ES-I3 (cell line): ENCODE measurements at regions not wholly inside any gene's neighbourhood (a gene's known extent, or its start where the extent isn't known, plus 50 kb on each side); places are given as distances from the start of the nearest gene placed in this dataset.
"Not testable (repeated sequence)": the region's sequence is repeated elsewhere in the genome, so short reads cannot be mapped to it uniquely, and the experiment has no call there.

Source experiments
- H3K36me3 ChIP-seq: 2 replicates; pipeline ENCODE4 v1.6.1; 2013; ENCODE audit warnings: mild to moderate bottlenecking, low read length, control low read depth, moderate library complexity; ENCODE audit not compliant: insufficient read depth
- H3K4me1 ChIP-seq: 2 replicates; pipeline ENCODE4 v1.6.1; 2013; ENCODE audit warnings: mild to moderate bottlenecking, control low read depth, low read length; ENCODE audit not compliant: insufficient read depth
- H3K9ac ChIP-seq: 2 replicates; pipeline ENCODE4 v1.6.1; 2013; ENCODE audit warnings: low read depth, mild to moderate bottlenecking, low read length, moderate library complexity
- H3K9me3 ChIP-seq: 2 replicates; pipeline ENCODE4 v1.6.1; 2013; ENCODE audit warnings: mild to moderate bottlenecking, low read length, moderate library complexity; ENCODE audit not compliant: control insufficient read depth, insufficient read depth

- Histone ChIP-seq H3K4me1 (no peaks in the 10 kb centered on the region), H3K9me3 (no peaks in the 10 kb centered on the region), H3K9ac (no peak overlapping the region), H3K36me3 (no peaks in the 10 kb centered on the region)
Observed at GRCh38 chr6:126199466-126199865, 140.4 kb upstream of the CENPW start.

DNA sequence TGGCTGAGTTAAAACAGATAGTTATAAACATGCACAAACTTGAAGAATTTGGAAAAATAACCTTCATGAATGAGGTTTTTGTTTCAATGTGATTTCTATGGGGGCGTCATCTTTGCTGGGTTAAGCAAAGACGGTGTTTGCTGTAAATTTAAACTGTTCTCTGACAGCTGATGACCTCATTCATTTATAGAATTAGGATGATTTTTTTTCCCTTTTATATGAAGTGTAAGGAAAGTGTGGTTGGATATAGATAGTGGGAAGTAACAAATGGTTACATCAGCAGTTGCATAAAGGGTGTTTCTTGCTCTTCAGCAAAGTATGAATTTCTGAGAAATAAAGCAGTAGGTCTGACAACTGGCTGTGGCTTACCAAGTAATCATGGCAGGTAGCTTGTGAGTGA lies 137.2 kb upstream of the CENPW start:
- H3K9me3 ChIP-seq, result no peaks in the 10 kb centered on the region
- no peaks in the 10 kb centered on the region for H3K36me3 ChIP-seq
- no peak overlapping the region for H3K9ac ChIP-seq
- no peaks in the 10 kb centered on the region for H3K4me1 ChIP-seq

- Histone ChIP-seq H3K9ac (no peak overlapping the region), H3K9me3 (no peaks in the 10 kb centered on the region), H3K4me1 (no peaks in the 10 kb centered on the region), H3K36me3 (no peaks in the 10 kb centered on the region)
Observed at GRCh38 chr6:126204126-126204525, 135.8 kb upstream of the CENPW start.

GRCh38 chr6:126204598-126204997 lies 135.3 kb upstream of the CENPW start:
- H3K9me3 ChIP-seq, result no peaks in the 10 kb centered on the region
- no peaks in the 10 kb centered on the region for H3K4me1 ChIP-seq
- no peak overlapping the region for H3K9ac ChIP-seq
- no peaks in the 10 kb centered on the region for H3K36me3 ChIP-seq

DNA sequence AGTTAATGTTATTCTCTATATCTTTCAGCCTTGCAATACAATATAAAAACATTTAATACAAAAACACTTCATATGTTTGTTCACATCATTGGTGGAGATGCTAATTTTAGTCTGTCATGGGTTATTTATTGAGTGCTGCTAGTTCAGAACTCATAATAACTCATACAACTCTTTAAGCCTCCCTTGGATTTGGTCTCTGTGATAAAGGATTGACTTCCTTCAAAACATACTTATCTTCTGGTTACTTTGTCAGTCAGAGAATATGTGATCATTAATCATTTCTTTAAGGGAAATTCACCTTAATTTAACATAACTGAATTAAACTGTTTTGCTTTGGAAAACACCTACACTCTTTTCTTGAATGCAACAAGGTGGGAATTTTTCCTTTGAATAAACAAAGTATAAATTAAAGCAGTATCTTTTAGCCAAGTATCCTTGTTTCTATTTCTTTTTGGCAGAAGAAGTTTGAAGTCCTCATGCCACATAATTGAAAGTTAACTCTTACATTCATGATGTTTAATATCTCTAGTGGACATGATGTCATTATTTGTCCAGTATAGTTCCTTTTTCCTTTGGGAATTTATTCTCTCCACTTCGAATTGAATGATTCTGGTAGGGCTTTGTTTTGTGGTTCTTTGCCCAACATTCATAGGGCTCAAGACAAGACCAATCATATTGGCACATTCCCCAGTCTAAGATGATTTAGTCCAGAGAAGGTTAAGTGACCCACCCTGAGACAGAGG lies 133.2 kb upstream of the CENPW start:
- Histone ChIP-seq H3K36me3 (no peaks in the 10 kb centered on the region), H3K9me3 (no peaks in the 10 kb centered on the region), H3K4me1 (no peaks in the 10 kb centered on the region), H3K9ac (no peak overlapping the region)

DNA sequence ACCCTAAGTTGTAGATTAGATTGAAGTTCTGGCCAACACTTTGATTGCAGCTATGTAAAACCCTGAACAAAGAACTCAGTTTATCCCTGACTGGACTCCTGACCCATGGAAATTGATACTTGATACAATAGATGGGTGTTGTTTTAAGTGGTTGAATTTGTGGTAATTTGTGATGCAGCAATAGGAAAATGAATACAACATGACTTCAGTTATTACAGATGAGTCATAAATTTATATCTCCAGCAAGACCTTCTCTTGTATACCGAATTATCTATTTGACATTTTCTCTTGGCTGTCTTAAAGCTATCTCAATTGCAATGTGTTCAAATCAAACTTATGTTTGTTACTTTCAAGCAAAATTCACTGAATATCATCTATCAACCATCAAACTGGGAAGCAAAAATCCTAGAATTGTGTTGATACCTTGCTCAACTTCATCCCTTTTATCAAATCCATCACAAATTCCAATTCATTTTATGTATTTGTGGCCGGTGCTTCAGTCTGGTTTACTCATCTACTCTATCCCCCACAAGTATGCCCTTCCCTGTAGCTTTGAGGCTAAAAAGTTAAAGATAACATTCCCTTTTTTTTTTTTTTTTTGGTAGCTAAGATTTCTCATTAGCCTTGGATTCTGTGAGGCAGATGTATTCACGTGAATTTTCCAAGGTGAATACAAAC lies 129.4 kb upstream of the CENPW start:
- H3K9me3 ChIP-seq, result no peaks in the 10 kb centered on the region
- no peak overlapping the region for H3K9ac ChIP-seq

DNA sequence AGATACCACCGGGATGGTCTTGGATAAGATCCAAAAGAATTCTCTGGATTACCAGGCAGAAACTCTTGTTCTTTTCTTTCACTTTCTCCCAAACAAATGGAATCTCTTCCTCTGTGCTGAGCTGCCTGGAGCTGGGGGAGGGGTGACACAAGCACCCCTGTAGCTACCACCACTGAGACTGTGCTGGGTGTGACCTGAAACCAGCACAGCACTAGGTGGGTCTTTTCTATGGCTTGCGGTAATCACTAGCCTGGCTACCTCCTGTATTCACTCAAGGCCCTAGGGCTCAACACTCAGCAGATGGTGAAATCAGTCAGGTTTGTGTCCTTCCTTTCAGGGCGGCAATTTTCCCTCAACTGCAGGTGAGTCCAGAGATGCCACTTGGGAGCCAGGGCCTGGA lies 122.4 kb upstream of the CENPW start:
- peaks cover 6% of the 10 kb centered on the region; the same call in 1 of the 2 replicates for H3K4me1 ChIP-seq
- H3K36me3 ChIP-seq, result no peaks in the 10 kb centered on the region
- H3K9me3 ChIP-seq, result no peaks in the 10 kb centered on the region; the same call in 1 of the 2 replicates
- H3K9ac ChIP-seq, result no peak overlapping the region

More for the DNA sequence above, 129.4 kb upstream of the CENPW start:
- Histone ChIP-seq H3K4me1 (no peaks in the 10 kb centered on the region), H3K36me3 (no peaks in the 10 kb centered on the region)

DNA sequence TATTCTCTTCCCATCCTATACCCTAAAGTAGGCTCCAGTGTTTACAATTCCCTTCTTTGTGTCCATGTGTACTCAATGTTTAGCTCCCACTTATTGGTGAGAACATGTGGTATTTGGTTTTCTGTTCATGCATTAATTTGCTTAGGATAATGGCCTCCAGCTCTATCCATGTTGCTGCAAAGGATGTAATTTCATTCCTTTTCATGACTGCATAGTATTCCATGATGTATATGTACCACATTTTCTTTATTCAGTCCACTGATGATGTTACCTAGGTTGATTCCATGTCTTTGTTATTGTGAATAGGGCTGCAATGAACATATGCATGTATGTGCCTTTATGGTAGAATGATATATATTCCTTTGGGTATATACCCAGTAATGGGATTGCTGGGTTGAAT lies 119.0 kb upstream of the CENPW start:
- H3K9me3 ChIP-seq, H3K4me1 ChIP-seq, H3K9ac ChIP-seq, H3K36me3 ChIP-seq: not testable (repeated sequence)

GRCh38 chr6:126227833-126228702 lies 111.8 kb upstream of the CENPW start:
- H3K4me1 ChIP-seq, result peaks cover 7% of the 10 kb centered on the region
- H3K9me3 ChIP-seq, result no peaks in the 10 kb centered on the region
- H3K36me3 ChIP-seq, result no peaks in the 10 kb centered on the region
- no peak overlapping the region for H3K9ac ChIP-seq

DNA sequence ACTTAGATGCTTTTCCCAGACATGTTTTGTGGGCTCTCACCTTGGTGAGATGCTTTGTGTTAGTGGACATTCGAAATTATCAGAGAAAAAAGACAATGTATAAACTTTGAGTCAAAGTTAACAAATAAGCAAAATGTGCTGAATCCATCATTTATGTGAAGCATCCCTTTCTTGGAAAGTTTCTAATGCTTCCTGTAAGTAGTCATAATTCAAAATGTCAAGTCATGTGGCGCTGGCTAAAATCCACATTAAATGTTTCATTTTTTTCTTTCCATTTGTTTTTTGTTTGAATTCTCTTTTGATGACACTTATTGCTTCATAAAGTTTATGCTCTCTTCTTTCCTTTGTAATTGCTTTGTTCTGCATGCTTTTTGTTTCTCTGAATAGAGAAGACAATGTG lies 107.2 kb upstream of the CENPW start:
- H3K4me1 ChIP-seq, result peaks cover 4% of the 10 kb centered on the region
- no peaks in the 10 kb centered on the region for H3K36me3 ChIP-seq
- H3K9ac ChIP-seq, result no peak overlapping the region
- H3K9me3 ChIP-seq, result no peaks in the 10 kb centered on the region

DNA sequence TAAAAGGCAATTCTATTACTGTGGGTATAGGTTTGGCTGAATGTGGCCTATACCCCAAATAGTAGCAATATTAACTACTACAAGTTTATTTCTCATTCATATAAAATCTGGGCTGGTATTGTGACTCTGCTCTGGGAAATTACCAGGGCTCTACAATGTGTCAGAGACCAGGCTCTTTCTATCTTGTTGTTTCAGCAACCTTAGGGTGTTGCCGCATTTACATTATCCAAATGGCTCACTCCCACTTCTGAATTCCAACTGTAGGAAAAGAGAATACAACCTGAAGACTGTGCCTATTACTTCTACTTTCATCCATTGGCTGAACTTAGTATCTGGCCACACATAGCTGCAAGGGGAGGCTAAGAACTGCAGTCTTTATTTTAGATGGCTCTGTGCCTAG lies 106.7 kb upstream of the CENPW start:
- Histone ChIP-seq H3K9ac (no peak overlapping the region), H3K9me3 (no peaks in the 10 kb centered on the region), H3K4me1 (no peaks in the 10 kb centered on the region)

DNA sequence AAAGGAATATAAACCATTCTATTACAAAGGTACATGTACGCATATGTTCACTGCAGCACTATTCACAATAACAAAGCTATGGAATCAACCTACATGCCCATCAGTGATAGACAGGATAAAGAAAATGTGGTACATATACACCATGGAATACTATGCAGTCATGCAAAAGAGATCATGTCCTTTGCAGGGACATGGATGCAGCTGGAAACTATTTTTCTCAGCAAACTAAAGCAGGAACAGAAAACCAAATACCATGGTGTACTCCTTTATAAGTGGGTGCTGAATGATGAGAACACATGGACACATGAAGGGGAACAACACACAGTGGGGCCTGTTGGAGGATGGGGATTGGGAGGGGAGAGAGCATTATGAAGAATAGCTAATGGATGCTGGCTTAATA lies 104.6 kb upstream of the CENPW start:
- Histone ChIP-seq H3K4me1 (no peaks in the 10 kb centered on the region), H3K9me3 (no peaks in the 10 kb centered on the region), H3K36me3 (no peaks in the 10 kb centered on the region), H3K9ac (no peak overlapping the region)

More for the DNA sequence above, 106.7 kb upstream of the CENPW start:
- no peaks in the 10 kb centered on the region for H3K36me3 ChIP-seq

- Histone ChIP-seq H3K9me3 (no peaks in the 10 kb centered on the region), H3K4me1 (no peaks in the 10 kb centered on the region), H3K36me3 (no peaks in the 10 kb centered on the region), H3K9ac (no peak overlapping the region)
Observed at GRCh38 chr6:126245077-126245476, 94.8 kb upstream of the CENPW start.

DNA sequence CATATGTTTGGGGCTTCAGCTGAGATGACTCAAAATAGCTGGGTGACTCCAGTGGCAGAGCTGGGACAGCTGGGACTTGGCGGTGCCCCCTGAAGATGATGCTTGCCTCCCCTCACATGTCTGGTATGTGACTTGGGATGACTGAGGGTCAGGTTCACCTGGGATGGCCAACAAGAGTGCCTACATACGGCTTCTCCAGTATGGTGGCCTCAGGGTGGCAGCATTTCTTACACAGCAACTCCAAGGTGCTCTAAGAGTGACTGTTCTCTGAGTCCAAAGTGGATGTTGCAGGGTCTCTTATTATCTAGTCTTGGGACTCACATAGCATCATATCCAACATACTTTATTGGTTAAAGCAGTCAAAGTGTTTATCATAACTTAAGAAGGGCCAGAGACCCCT lies 87.8 kb upstream of the CENPW start:
- no peaks in the 10 kb centered on the region for H3K9me3 ChIP-seq
- H3K4me1 ChIP-seq, result no peaks in the 10 kb centered on the region
- H3K36me3 ChIP-seq, result no peaks in the 10 kb centered on the region
- no peak overlapping the region for H3K9ac ChIP-seq
